CD14-positive monocyte (primary cell): ENCODE measurements at regions not wholly inside any gene's neighbourhood (a gene's known extent, or its start where the extent isn't known, plus 50 kb on each side); places are given as distances from the start of the nearest gene placed in this dataset.

Experiments used
- DNase-seq, 3 donors: peaks; one replicate each; pipeline ENCODE4 v3.0.0-alpha.2; 2011 to 2022
- H2AFZ ChIP-seq: 2 replicates; pipeline ENCODE4 v1.6.0; 2012; ENCODE audit warnings: mild to moderate bottlenecking, low read depth, low read length, inconsistent platforms; ENCODE audit not compliant: insufficient read depth, poor library complexity, severe bottlenecking
- H3K27ac ChIP-seq, 2 donors: 1 replicate in 1 of 2; 2 replicates in 1 of 2; pipeline ENCODE4 v1.5.1; 2012 to 2013; ENCODE audit warnings: low read length in 2 of 2, control low read depth in 1 of 2, inconsistent platforms in 1 of 2, low read depth in 1 of 2, mild to moderate bottlenecking in 1 of 2
- H3K27me3 ChIP-seq, 2 donors: one replicate each; pipeline versions ENCODE4 v1.6.0 to v1.6.1; 2011 to 2013; ENCODE audit warnings: low read length in 2 of 2; ENCODE audit not compliant: control insufficient read depth in 2 of 2, insufficient read depth in 2 of 2
- H3K36me3 ChIP-seq, 2 donors: replicated peaks in 1 of 2; 1 replicate in 1 of 2; 2 replicates in 1 of 2; pipeline versions ENCODE4 v1.5.1 to v1.6.1; 2012 to 2013; ENCODE audit warnings: low read length in 2 of 2, control low read depth in 1 of 2, inconsistent platforms in 1 of 2, mild to moderate bottlenecking in 1 of 2; ENCODE audit not compliant: insufficient read depth in 2 of 2, control insufficient read depth in 1 of 2
- H3K4me1 ChIP-seq, 2 donors: 1 replicate in 1 of 2; 2 replicates in 1 of 2; pipeline versions ENCODE4 v1.5.1 to v1.6.1; 2012 to 2013; ENCODE audit warnings: low read length in 2 of 2, control low read depth in 1 of 2, inconsistent platforms in 1 of 2, mild to moderate bottlenecking in 1 of 2, moderate library complexity in 1 of 2; ENCODE audit not compliant: insufficient read depth in 2 of 2, control insufficient read depth in 1 of 2
- H3K4me2 ChIP-seq: replicated peaks from 2 replicates; pipeline ENCODE3; 2012; ENCODE audit warnings: low read length, moderate library complexity, mild to moderate bottlenecking; ENCODE audit not compliant: poor library complexity, severe bottlenecking; ENCODE audit errors: extremely low read depth
- H3K4me3 ChIP-seq, 3 experiments: fragments of 200-600 bp in 1 of 3; sonication (generic) in 1 of 3; replicated peaks in 1 of 3; 1 replicate in 2 of 3; 2 replicates in 1 of 3; pipeline ENCODE4 v1.5.1; 2011 to 2013; ENCODE audit warnings: low read length in 3 of 3, mild to moderate bottlenecking in 3 of 3, control low read depth in 2 of 3, low read depth in 2 of 3, inconsistent platforms in 1 of 3, moderate library complexity in 1 of 3
- H3K79me2 ChIP-seq: 2 replicates; pipeline ENCODE4 v1.6.0; 2012; ENCODE audit warnings: mild to moderate bottlenecking, control low read depth, inconsistent platforms, low read length, moderate library complexity; ENCODE audit not compliant: insufficient read depth
- H3K9ac ChIP-seq: 2 replicates; pipeline ENCODE4 v1.6.0; 2017; ENCODE audit warnings: low read length, mild to moderate bottlenecking; ENCODE audit not compliant: insufficient read depth, poor library complexity, severe bottlenecking
- H3K9me3 ChIP-seq, 2 donors: replicated peaks in 1 of 2; 1 replicate in 1 of 2; 2 replicates in 1 of 2; pipeline versions ENCODE4 v1.5.1 to v1.6.1; 2012 to 2013; ENCODE audit warnings: low read length in 2 of 2, control low read depth in 1 of 2; ENCODE audit not compliant: control insufficient read depth in 1 of 2, insufficient read depth in 1 of 2
- H4K20me1 ChIP-seq: 2 replicates; pipeline ENCODE4 v1.6.0; 2012; ENCODE audit warnings: mild to moderate bottlenecking, low read length, control low read depth, moderate library complexity; ENCODE audit not compliant: insufficient read depth
- H3K27ac Mint-ChIP-seq, 7 donors: one replicate each; pipeline ENCODE4 v1.8.0; 2020; ENCODE audit warnings: mild to moderate bottlenecking in 7 of 7, mixed read lengths in 7 of 7, moderate library complexity in 6 of 7, inconsistent platforms in 2 of 7
- H3K27me3 Mint-ChIP-seq, 3 donors: one replicate each; pipeline ENCODE4 v1.8.0; 2021 to 2022; ENCODE audit warnings: low read depth in 3 of 3, mild to moderate bottlenecking in 3 of 3, mixed read lengths in 3 of 3, moderate library complexity in 3 of 3, inconsistent platforms in 1 of 3
- H3K36me3 Mint-ChIP-seq, 2 donors: one replicate each; pipeline ENCODE4 v1.8.0; 2020; ENCODE audit warnings: mixed read lengths in 2 of 2, inconsistent platforms in 1 of 2, mild to moderate bottlenecking in 1 of 2
- H3K4me1 Mint-ChIP-seq: one replicate; pipeline ENCODE4 v1.8.0; 2020; ENCODE audit warnings: mild to moderate bottlenecking, mixed read lengths
- H3K4me3 Mint-ChIP-seq, 2 donors: one replicate each; pipeline ENCODE4 v1.8.0; 2020; ENCODE audit warnings: mild to moderate bottlenecking in 2 of 2, mixed read lengths in 2 of 2, moderate library complexity in 1 of 2
- H3K9me3 Mint-ChIP-seq, 7 donors: one replicate each; pipeline ENCODE4 v1.8.0; 2020 to 2022; ENCODE audit warnings: mixed read lengths in 7 of 7, mild to moderate bottlenecking in 6 of 7, moderate library complexity in 6 of 7, inconsistent platforms in 2 of 7
- CTCF ChIP-seq: fragments of 200-600 bp; IDR thresholded peaks from one replicate; pipeline ENCODE4 v1.8.0; 2022; ENCODE audit warnings: antibody characterized with exemption, mild to moderate bottlenecking
- WGBS: methylation state at CpG from one replicate; pipeline ENCODE4 v1.1.5; 2013; ENCODE audit warnings: missing lambda C conversion rate; ENCODE audit not compliant: insufficient coverage; 5-methylcytosine and 5-hydroxymethylcytosine counted together
- intact Hi-C, 2 donors: fragments of 100-400 bp; cut with micrococcal nuclease; formaldehyde crosslinking; loops; one replicate each; pipeline versions ENCODE4 v1.15.0 to v1.15.1; 2023

- Histone ChIP-seq H3K27ac (no peak overlapping the region), H3K36me3 (no peaks in the 10 kb centered on the region), H3K79me2 (no peaks in the 10 kb centered on the region), H2AFZ (no peak overlapping the region), H3K4me2 (no peak overlapping the region), H3K9me3 (peaks cover 0 to 11% of the 10 kb centered on the region in 2 donors), H3K9ac (no peak overlapping the region), H4K20me1 (no peaks in the 10 kb centered on the region), H3K27me3 (no peaks in the 10 kb centered on the region), H3K4me1 (no peaks in the 10 kb centered on the region), H3K4me3 (no peak overlapping the region)
- Mint-ChIP-seq H3K4me3 (no peak overlapping the region), H3K36me3 (no peaks in the 10 kb centered on the region), H3K4me1 (no peaks in the 10 kb centered on the region), H3K27me3 (peaks cover 0 to 2% (median 0%) of the 10 kb centered on the region in 3 donors), H3K9me3 (peaks cover 2 to 10% (median 6%) of the 10 kb centered on the region in 7 donors), H3K27ac (no peak overlapping the region)
- WGBS: 83% methylated on average over 7 of the region's 10 CpGs
- TF ChIP-seq CTCF: no peak
- intact Hi-C loops: no loop called here
- DNase-seq: no peak
Measured at GRCh38 chr5:2465383-2465782, 286.1 kb downstream of the IRX2 start.

GRCh38 chr5:2464141-2464540 lies 287.3 kb downstream of the IRX2 start:
- no peaks in the 10 kb centered on the region for H3K27me3 ChIP-seq
- H3K27ac ChIP-seq: no peak overlapping the region
- Mint-ChIP-seq H3K9me3 (peaks cover 3 to 13% (median 8%) of the 10 kb centered on the region in 7 donors), H3K27me3 (peaks cover 0 to 3% (median 0%) of the 10 kb centered on the region in 3 donors), H3K4me1 (no peaks in the 10 kb centered on the region), H3K27ac (no peak overlapping the region), H3K4me3 (no peak overlapping the region), H3K36me3 (no peaks in the 10 kb centered on the region)
- no peak overlapping the region for H2AFZ ChIP-seq
- 83% methylated on average over 6 of the region's 9 CpGs for WGBS
- no peak for TF ChIP-seq CTCF
- no peak overlapping the region for H3K9ac ChIP-seq
- intact Hi-C loops: no loop called here
- H3K79me2 ChIP-seq: no peaks in the 10 kb centered on the region
- DNase-seq: no peak
- no peaks in the 10 kb centered on the region for H3K36me3 ChIP-seq
- no peaks in the 10 kb centered on the region for H4K20me1 ChIP-seq
- peaks cover 0 to 6% of the 10 kb centered on the region in 2 donors for H3K9me3 ChIP-seq
- H3K4me3 ChIP-seq: no peak overlapping the region
- H3K4me2 ChIP-seq: no peak overlapping the region
- H3K4me1 ChIP-seq: no peaks in the 10 kb centered on the region
